Lower leg skin (tissue), 3 donors: ENCODE measurements at regions not wholly inside any gene's neighbourhood (a gene's known extent, or its start where the extent isn't known, plus 50 kb on each side); places are given as distances from the start of the nearest gene placed in this dataset.

Source experiments
- POLR2A ChIP-seq, 2 donors: fragments of 450-650 bp; IDR thresholded peaks; one replicate each; pipeline ENCODE4 v1.6.1; 2016 to 2017; ENCODE audit warnings: antibody characterized with exemption in 2 of 2, mild to moderate bottlenecking in 1 of 2, moderate library complexity in 1 of 2
- TF ChIP-seq, protein P1 (sequence below), 3 donors: fragments of 450-650 bp; IDR thresholded peaks; one replicate each; pipeline ENCODE4 v1.5.1; 2016; ENCODE audit warnings: antibody characterized with exemption in 3 of 3, mild to moderate bottlenecking in 3 of 3, moderate library complexity in 2 of 3

DNA sequence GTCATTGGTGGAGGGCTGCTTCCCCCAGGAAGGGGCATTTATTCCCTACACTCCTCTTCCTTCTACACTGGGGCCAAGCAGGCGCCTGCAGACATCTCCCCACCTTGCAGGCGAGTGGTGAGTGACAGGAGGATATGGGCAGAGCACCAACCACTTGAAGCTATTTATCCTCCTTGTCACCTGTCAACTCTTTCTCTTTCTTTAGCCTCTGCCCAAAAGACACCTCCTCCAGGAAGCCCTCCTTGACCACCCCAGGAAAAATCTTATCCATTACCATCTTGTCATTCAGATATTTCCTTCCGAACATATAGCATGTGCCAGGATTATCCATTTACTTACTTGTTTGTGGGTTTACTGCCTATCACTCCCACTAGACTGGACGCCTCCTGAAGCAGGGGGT, 362.4 kb downstream of the MN1 start:
- TF ChIP-seq, protein P1, sequence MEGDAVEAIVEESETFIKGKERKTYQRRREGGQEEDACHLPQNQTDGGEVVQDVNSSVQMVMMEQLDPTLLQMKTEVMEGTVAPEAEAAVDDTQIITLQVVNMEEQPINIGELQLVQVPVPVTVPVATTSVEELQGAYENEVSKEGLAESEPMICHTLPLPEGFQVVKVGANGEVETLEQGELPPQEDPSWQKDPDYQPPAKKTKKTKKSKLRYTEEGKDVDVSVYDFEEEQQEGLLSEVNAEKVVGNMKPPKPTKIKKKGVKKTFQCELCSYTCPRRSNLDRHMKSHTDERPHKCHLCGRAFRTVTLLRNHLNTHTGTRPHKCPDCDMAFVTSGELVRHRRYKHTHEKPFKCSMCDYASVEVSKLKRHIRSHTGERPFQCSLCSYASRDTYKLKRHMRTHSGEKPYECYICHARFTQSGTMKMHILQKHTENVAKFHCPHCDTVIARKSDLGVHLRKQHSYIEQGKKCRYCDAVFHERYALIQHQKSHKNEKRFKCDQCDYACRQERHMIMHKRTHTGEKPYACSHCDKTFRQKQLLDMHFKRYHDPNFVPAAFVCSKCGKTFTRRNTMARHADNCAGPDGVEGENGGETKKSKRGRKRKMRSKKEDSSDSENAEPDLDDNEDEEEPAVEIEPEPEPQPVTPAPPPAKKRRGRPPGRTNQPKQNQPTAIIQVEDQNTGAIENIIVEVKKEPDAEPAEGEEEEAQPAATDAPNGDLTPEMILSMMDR (IDR thresholded peaks at IDR 0.05) = no peak
- TF ChIP-seq POLR2A (IDR thresholded peaks at IDR 0.05) = no peak
